ENCODE measurements at regions not wholly inside any gene's neighbourhood (a gene's known extent, or its start where the extent isn't known, plus 50 kb on each side); places are given as distances from the start of the nearest gene placed in this dataset.

- no peak for DNase-seq
Measured at GRCh38 chr1:87165177-87165576, 163.5 kb upstream of the LMO4 start.

GRCh38 chr1:87167157-87167789, 161.4 kb upstream of the LMO4 start:
- DNase-seq: peak in 1 of 51 donors; percentile 10

GRCh38 chr1:87167848-87168525, 160.7 kb upstream of the LMO4 start:
- DNase-seq: peak in 1 of 51 donors; percentile 8

- no peak for DNase-seq
Measured at GRCh38 chr1:87169263-87169910, 159.3 kb upstream of the LMO4 start.

- DNase-seq: peak in 2 of 51 donors; percentile 5 to 45
Measured at GRCh38 chr1:87170157-87170556, 158.5 kb upstream of the LMO4 start.

GRCh38 chr1:87170931-87171598, 157.6 kb upstream of the LMO4 start:
- no peak for DNase-seq

- DNase-seq: no peak
Measured at GRCh38 chr1:87173231-87173630, 155.4 kb upstream of the LMO4 start.

- no peak for DNase-seq
Measured at GRCh38 chr1:87174724-87175245, 153.9 kb upstream of the LMO4 start.

GRCh38 chr1:87176087-87176486, 152.6 kb upstream of the LMO4 start:
- no peak for DNase-seq

GRCh38 chr1:87176514-87176913, 152.2 kb upstream of the LMO4 start:
- no peak for DNase-seq

- DNase-seq: no peak
Measured at GRCh38 chr1:87178441-87178840, 150.2 kb upstream of the LMO4 start.

- DNase-seq: no peak
Measured at GRCh38 chr1:87179076-87179810, 149.4 kb upstream of the LMO4 start.

GRCh38 chr1:87179851-87180519, 148.7 kb upstream of the LMO4 start:
- no peak for DNase-seq

GRCh38 chr1:87180682-87181081, 148.0 kb upstream of the LMO4 start:
- no peak for DNase-seq

- DNase-seq: no peak
Measured at GRCh38 chr1:87182611-87183010, 146.1 kb upstream of the LMO4 start.

- DNase-seq: no peak
Measured at GRCh38 chr1:87185077-87185476, 143.6 kb upstream of the LMO4 start.

GRCh38 chr1:87186346-87186745, 142.3 kb upstream of the LMO4 start:
- DNase-seq: no peak

- DNase-seq: no peak
Measured at GRCh38 chr1:87188640-87189039, 140.0 kb upstream of the LMO4 start.

- DNase-seq: no peak
Measured at GRCh38 chr1:87190402-87190801, 138.3 kb upstream of the LMO4 start.

GRCh38 chr1:87191646-87192045, 137.0 kb upstream of the LMO4 start:
- no peak for DNase-seq

GRCh38 chr1:87194271-87194774, 134.4 kb upstream of the LMO4 start:
- no peak for DNase-seq

Measured in hypothalamus (tissue), 51 donors.